Naive B cell (primary cell): ENCODE measurements at regions not wholly inside any gene's neighbourhood (a gene's known extent, or its start where the extent isn't known, plus 50 kb on each side); places are given as distances from the start of the nearest gene placed in this dataset.

ENCODE experiments used
- ATAC-seq, 2 donors: fragments of 150-1000 bp; cut with Tn5 transposase; 2 replicates each; pipeline ENCODE4 v1.10.0; 2021; ENCODE audit warnings: low read depth in 2 of 2, mild to moderate bottlenecking in 2 of 2, moderate library complexity in 2 of 2
- DNase-seq: peaks from one replicate; pipeline ENCODE4 v3.0.0; 2022
- H3K27ac Mint-ChIP-seq, 6 donors: one replicate each; pipeline ENCODE4 v1.8.0; 2020 to 2022; ENCODE audit warnings: mild to moderate bottlenecking in 6 of 6, mixed read lengths in 6 of 6, moderate library complexity in 5 of 6, inconsistent platforms in 2 of 6
- H3K27me3 Mint-ChIP-seq, 3 donors: one replicate each; pipeline ENCODE4 v1.8.0; 2021 to 2022; ENCODE audit warnings: mixed read lengths in 3 of 3, mild to moderate bottlenecking in 1 of 3
- H3K36me3 Mint-ChIP-seq, 2 donors: one replicate each; pipeline ENCODE4 v1.8.0; 2020 to 2022; ENCODE audit warnings: mixed read lengths in 2 of 2, inconsistent platforms in 1 of 2, mild to moderate bottlenecking in 1 of 2
- H3K4me1 Mint-ChIP-seq, 3 donors: one replicate each; pipeline ENCODE4 v1.8.0; 2020 to 2022; ENCODE audit warnings: mixed read lengths in 3 of 3, inconsistent platforms in 1 of 3, mild to moderate bottlenecking in 1 of 3, moderate library complexity in 1 of 3
- H3K4me3 Mint-ChIP-seq, 8 donors: one replicate each; pipeline ENCODE4 v1.8.0; 2020 to 2022; ENCODE audit warnings: mild to moderate bottlenecking in 8 of 8, mixed read lengths in 8 of 8, moderate library complexity in 8 of 8, inconsistent platforms in 2 of 8
- H3K9me3 Mint-ChIP-seq, 7 donors: one replicate each; pipeline ENCODE4 v1.8.0; 2020 to 2022; ENCODE audit warnings: mixed read lengths in 7 of 7, mild to moderate bottlenecking in 5 of 7, inconsistent platforms in 2 of 7, moderate library complexity in 1 of 7

- no peak for ATAC-seq
- DNase-seq = no peak
- Mint-ChIP-seq H3K9me3 (peaks cover 0 to 5% (median 0%) of the 10 kb centered on the region in 7 donors), H3K27ac (peak overlapping the region; percentile 89 to 99 (median 92)), H3K4me3 (peak overlapping the region in 7 of 8 donors; percentile 55 to 90 (median 77)), H3K27me3 (no peaks in the 10 kb centered on the region), H3K36me3 (peaks cover 0 to 7% of the 10 kb centered on the region in 2 donors), H3K4me1 (peaks cover 67 to 81% (median 80%) of the 10 kb centered on the region in 3 donors)
These were observed 142.5 kb upstream of the TNS3 start for GRCh38 chr7:47724335-47724982.

GRCh38 chr7:47722126-47722525, 140.2 kb upstream of the TNS3 start:
- DNase-seq (no peak), ATAC-seq (no peak)
- peak overlapping the region in 4 of 8 donors; percentile 20 to 82 (median 44) for H3K4me3 Mint-ChIP-seq
- H3K36me3 Mint-ChIP-seq = peaks cover 0 to 7% of the 10 kb centered on the region in 2 donors
- peaks cover 0 to 5% (median 0%) of the 10 kb centered on the region in 7 donors for H3K9me3 Mint-ChIP-seq
- peaks cover 67 to 80% (median 76%) of the 10 kb centered on the region in 3 donors for H3K4me1 Mint-ChIP-seq
- peak overlapping the region in 5 of 6 donors; percentile 22 to 91 (median 82) for H3K27ac Mint-ChIP-seq
- no peaks in the 10 kb centered on the region for H3K27me3 Mint-ChIP-seq

GRCh38 chr7:47721670-47722069, 139.8 kb upstream of the TNS3 start:
- H3K4me3 Mint-ChIP-seq = peak overlapping the region in 2 of 8 donors; percentile 35 to 66
- ATAC-seq (no peak), DNase-seq (no peak)
- H3K36me3 Mint-ChIP-seq = peaks cover 0 to 7% of the 10 kb centered on the region in 2 donors
- H3K9me3 Mint-ChIP-seq = peaks cover 0 to 5% (median 0%) of the 10 kb centered on the region in 7 donors
- H3K4me1 Mint-ChIP-seq = peaks cover 63 to 75% (median 72%) of the 10 kb centered on the region in 3 donors
- no peaks in the 10 kb centered on the region for H3K27me3 Mint-ChIP-seq
- H3K27ac Mint-ChIP-seq = peak overlapping the region in 5 of 6 donors; percentile 22 to 91 (median 82)

- Mint-ChIP-seq H3K27me3 (no peaks in the 10 kb centered on the region), H3K4me1 (peaks cover 56 to 67% (median 65%) of the 10 kb centered on the region in 3 donors), H3K9me3 (peaks cover 0 to 5% (median 0%) of the 10 kb centered on the region in 7 donors), H3K4me3 (peak overlapping the region in 7 of 8 donors; percentile 64 to 85 (median 69)), H3K36me3 (peaks cover 0 to 7% of the 10 kb centered on the region in 2 donors), H3K27ac (peak overlapping the region in 5 of 6 donors; percentile 56 to 95 (median 78))
- DNase-seq (no peak), ATAC-seq (no peak)
These were observed 139.0 kb upstream of the TNS3 start for GRCh38 chr7:47720907-47721244.

- ATAC-seq (no peak), DNase-seq (peak; percentile 32)
- H3K27me3 Mint-ChIP-seq = no peaks in the 10 kb centered on the region
- peaks cover 0 to 5% (median 0%) of the 10 kb centered on the region in 7 donors for H3K9me3 Mint-ChIP-seq
- H3K27ac Mint-ChIP-seq = peak overlapping the region in 5 of 6 donors; percentile 55 to 95 (median 90)
- peaks cover 0 to 7% of the 10 kb centered on the region in 2 donors for H3K36me3 Mint-ChIP-seq
- H3K4me1 Mint-ChIP-seq = peaks cover 55 to 67% (median 65%) of the 10 kb centered on the region in 3 donors
- H3K4me3 Mint-ChIP-seq = peak overlapping the region in 7 of 8 donors; percentile 64 to 85 (median 69)
These were observed 138.4 kb upstream of the TNS3 start for GRCh38 chr7:47720141-47720906.

GRCh38 chr7:47719675-47720074, 137.8 kb upstream of the TNS3 start:
- Mint-ChIP-seq H3K4me1 (peaks cover 56 to 67% (median 65%) of the 10 kb centered on the region in 3 donors), H3K4me3 (peak overlapping the region in 4 of 8 donors; percentile 0 to 69 (median 24)), H3K27me3 (no peaks in the 10 kb centered on the region), H3K36me3 (peaks cover 0 to 7% of the 10 kb centered on the region in 2 donors), H3K27ac (peak overlapping the region in 3 of 6 donors; percentile 15 to 90 (median 17)), H3K9me3 (peaks cover 0 to 5% (median 0%) of the 10 kb centered on the region in 7 donors)
- DNase-seq (no peak), ATAC-seq (no peak)

GRCh38 chr7:47715631-47716068, 133.7 kb upstream of the TNS3 start:
- no peaks in the 10 kb centered on the region for H3K27me3 Mint-ChIP-seq

GRCh38 chr7:47714669-47715607, 133.0 kb upstream of the TNS3 start:
- H3K9me3 Mint-ChIP-seq = peaks cover 0 to 2% (median 0%) of the 10 kb centered on the region in 7 donors
- H3K36me3 Mint-ChIP-seq = no peaks in the 10 kb centered on the region
- H3K4me1 Mint-ChIP-seq = peaks cover 23 to 29% (median 23%) of the 10 kb centered on the region in 3 donors
- peak overlapping the region; percentile 27 to 83 (median 70) for H3K27ac Mint-ChIP-seq
- DNase-seq (peak; percentile 63), ATAC-seq (peak; percentile 96 to 98)
- H3K4me3 Mint-ChIP-seq = peak overlapping the region in 5 of 8 donors; percentile 26 to 75 (median 44)
- no peaks in the 10 kb centered on the region for H3K27me3 Mint-ChIP-seq

More at GRCh38 chr7:47715631-47716068, 133.7 kb upstream of the TNS3 start:
- ATAC-seq (no peak), DNase-seq (no peak)
- Mint-ChIP-seq H3K4me3 (peak overlapping the region in 6 of 8 donors; percentile 9 to 75 (median 40)), H3K4me1 (peaks cover 27 to 36% (median 30%) of the 10 kb centered on the region in 3 donors), H3K9me3 (peaks cover 0 to 2% (median 0%) of the 10 kb centered on the region in 7 donors), H3K36me3 (no peaks in the 10 kb centered on the region), H3K27ac (peak overlapping the region in 5 of 6 donors; percentile 27 to 84 (median 70))

GRCh38 chr7:47713595-47713994, 131.7 kb upstream of the TNS3 start:
- Mint-ChIP-seq H3K4me1 (peaks cover 21 to 28% (median 25%) of the 10 kb centered on the region in 3 donors), H3K4me3 (no peak overlapping the region), H3K27me3 (no peaks in the 10 kb centered on the region), H3K27ac (no peak overlapping the region), H3K9me3 (peaks cover 0 to 2% (median 0%) of the 10 kb centered on the region in 7 donors), H3K36me3 (no peaks in the 10 kb centered on the region)
- no peak for ATAC-seq
- DNase-seq = no peak

- Mint-ChIP-seq H3K27ac (no peak overlapping the region), H3K4me3 (no peak overlapping the region), H3K9me3 (peaks cover 0 to 2% (median 0%) of the 10 kb centered on the region in 7 donors), H3K4me1 (peaks cover 21 to 32% (median 26%) of the 10 kb centered on the region in 3 donors), H3K36me3 (no peaks in the 10 kb centered on the region), H3K27me3 (no peaks in the 10 kb centered on the region)
- DNase-seq (no peak), ATAC-seq (no peak)
These were observed 130.5 kb upstream of the TNS3 start for GRCh38 chr7:47712416-47712815.

- H3K4me3 Mint-ChIP-seq = no peak overlapping the region
- no peaks in the 10 kb centered on the region for H3K36me3 Mint-ChIP-seq
- peaks cover 21 to 32% (median 26%) of the 10 kb centered on the region in 3 donors for H3K4me1 Mint-ChIP-seq
- ATAC-seq (no peak), DNase-seq (no peak)
- no peak overlapping the region for H3K27ac Mint-ChIP-seq
- H3K27me3 Mint-ChIP-seq = no peaks in the 10 kb centered on the region
- peaks cover 0 to 2% (median 0%) of the 10 kb centered on the region in 7 donors for H3K9me3 Mint-ChIP-seq
These were observed 129.9 kb upstream of the TNS3 start for GRCh38 chr7:47711776-47712175.

GRCh38 chr7:47710201-47710935, 128.5 kb upstream of the TNS3 start:
- Mint-ChIP-seq H3K4me3 (no peak overlapping the region), H3K27me3 (no peaks in the 10 kb centered on the region), H3K27ac (peak overlapping the region in 4 of 6 donors; percentile 26 to 81 (median 40)), H3K36me3 (no peaks in the 10 kb centered on the region), H3K9me3 (peaks cover 0 to 2% (median 0%) of the 10 kb centered on the region in 7 donors), H3K4me1 (peaks cover 16 to 26% (median 20%) of the 10 kb centered on the region in 3 donors)
- ATAC-seq (no peak), DNase-seq (no peak)
